SH-SY5Y (cell line): ENCODE measurements at regions not wholly inside any gene's neighbourhood (a gene's known extent, or its start where the extent isn't known, plus 50 kb on each side); places are given as distances from the start of the nearest gene placed in this dataset.

Source experiments
- GATA2 ChIP-seq: IDR thresholded peaks from 2 replicates; pipeline ENCODE4 v1.6.1; 2011; ENCODE audit warnings: mild to moderate bottlenecking, low read depth, low read length
- GATA3 ChIP-seq: IDR thresholded peaks from 2 replicates; pipeline ENCODE4 v1.6.1; 2011; ENCODE audit warnings: low read depth, mild to moderate bottlenecking, low read length, moderate library complexity

DNA sequence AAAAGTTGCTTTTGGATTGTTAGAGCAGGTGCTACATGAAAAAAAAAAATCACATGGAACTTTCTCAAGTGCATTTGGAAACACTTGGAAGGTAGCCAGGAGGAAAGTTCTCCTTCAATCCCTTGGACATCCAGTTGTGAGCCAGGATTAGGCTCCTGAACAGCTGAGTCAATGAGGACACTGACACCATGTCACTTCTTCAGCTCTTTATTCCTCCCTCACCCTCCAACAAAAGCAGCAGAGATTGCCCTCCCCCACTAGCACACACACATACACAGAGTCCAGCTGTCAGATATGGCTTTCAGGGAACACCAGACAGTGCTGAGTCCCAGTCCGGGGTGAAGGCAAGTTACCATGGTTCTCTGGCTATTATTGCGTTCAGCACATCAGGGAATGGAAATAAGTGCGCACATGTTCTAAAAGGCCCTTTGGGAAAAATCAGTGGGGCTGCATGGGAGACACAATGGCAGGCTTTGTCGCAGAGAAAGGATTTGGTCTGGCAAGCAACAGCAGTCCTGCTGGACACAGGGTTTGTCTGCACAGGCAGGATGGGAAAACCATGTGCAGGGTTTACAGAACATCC lies 124.7 kb upstream of the MARCKS start:
- TF ChIP-seq GATA2 (no peak), GATA3 (no peak)
